ENCODE measurements at regions not wholly inside any gene's neighbourhood (a gene's known extent, or its start where the extent isn't known, plus 50 kb on each side); places are given as distances from the start of the nearest gene placed in this dataset.

DNA sequence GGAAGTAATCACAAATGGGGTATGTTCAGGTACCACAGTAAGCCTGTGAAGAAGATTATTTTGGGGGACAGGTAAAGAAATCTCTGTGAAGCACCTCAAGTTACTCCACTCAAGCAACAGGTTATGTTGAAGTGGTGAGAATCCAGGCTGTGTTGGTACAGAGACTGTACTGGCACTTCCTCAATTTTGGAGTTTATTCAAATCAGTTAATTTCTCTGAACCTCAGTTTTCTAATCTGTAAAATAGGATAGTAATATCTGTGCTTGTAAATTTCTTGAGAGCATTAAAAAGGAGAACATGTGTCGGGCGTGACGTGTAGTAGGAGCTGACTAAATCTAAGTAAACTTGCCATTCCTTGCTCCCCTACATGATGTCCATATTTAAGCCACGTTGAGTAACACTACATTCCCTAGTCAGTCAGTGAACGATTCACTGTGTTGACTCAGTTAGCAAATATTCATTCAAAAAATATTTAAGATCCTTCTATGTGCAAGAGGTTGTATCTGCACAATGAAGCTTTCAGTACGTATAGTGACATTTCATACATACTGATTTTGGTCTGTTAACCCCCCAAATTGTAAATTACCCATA is 504.2 kb downstream of the ZEB2 start:
- Mint-ChIP-seq H3K9me3 (ENCODE audit: insufficient read depth) (no peaks in the 10 kb centered on the region), H3K4me3 (no peak overlapping the region), H3K27me3 (no peaks in the 10 kb centered on the region), H3K27ac (no peak overlapping the region), H3K4me1 (peaks cover 12% of the 10 kb centered on the region)
- Histone ChIP-seq H3K4me3 (ENCODE audit: control extremely low read depth in 1 of 5, extremely low read depth in 1 of 5, insufficient read depth in 1 of 5, low read depth in 2 of 5, low read length in 4 of 5) (no peak overlapping the region), H3K36me3 (replicated peaks in 1 of 2; ENCODE audit: control extremely low read depth in 1 of 2, control insufficient read depth in 1 of 2, extremely low read depth in 1 of 2, insufficient read depth in 2 of 2, low read length in 1 of 2) (no peaks in the 10 kb centered on the region), H2AFZ (ENCODE audit: insufficient read depth, low read depth, low read length, poor library complexity, severe bottlenecking) (no peak overlapping the region), H3K79me2 (ENCODE audit: control insufficient read depth, insufficient read depth, low read length) (no peaks in the 10 kb centered on the region), H3K9ac (ENCODE audit: low read length) (no peak overlapping the region), H3K9me3 (ENCODE audit: control extremely low read depth in 1 of 3, control insufficient read depth in 2 of 3, insufficient read depth in 1 of 3, low read length in 2 of 3) (no peaks in the 10 kb centered on the region), H4K20me1 (ENCODE audit: control insufficient read depth, insufficient read depth, low read length, poor library complexity, severe bottlenecking) (no peaks in the 10 kb centered on the region), H3K4me1 (ENCODE audit: control insufficient read depth in 2 of 2, insufficient read depth in 2 of 2, low read length in 2 of 2) (no peaks in the 10 kb centered on the region), H3K27me3 (replicated peaks in 1 of 4; ENCODE audit: control extremely low read depth in 1 of 4, control insufficient read depth in 3 of 4, insufficient read depth in 4 of 4, low read length in 3 of 4) (no peaks in the 10 kb centered on the region), H3K4me2 (replicated peaks; ENCODE audit: low read depth, low read length, poor library complexity, severe bottlenecking) (no peak overlapping the region), H3K27ac (ENCODE audit: low read length in 2 of 2) (no peak overlapping the region)
- ATAC-seq (ENCODE audit: low read depth) (no peak), DNase-seq (no peak)
- ChIA-PET CTCF (no interaction called here), POLR2A (no interaction called here)
- WGBS (ENCODE audit: insufficient coverage) = 84% methylated on average over 3 of the region's 6 CpGs
- intact Hi-C loops (cut with micrococcal nuclease) = no loop called here
- TF ChIP-seq EZH2 (IDR thresholded peaks at IDR 0.05; ENCODE audit: borderline replicate concordance, insufficient read depth, low read depth, low read length, poor library complexity, severe bottlenecking) = no peak
- TF ChIP-seq, protein P1, sequence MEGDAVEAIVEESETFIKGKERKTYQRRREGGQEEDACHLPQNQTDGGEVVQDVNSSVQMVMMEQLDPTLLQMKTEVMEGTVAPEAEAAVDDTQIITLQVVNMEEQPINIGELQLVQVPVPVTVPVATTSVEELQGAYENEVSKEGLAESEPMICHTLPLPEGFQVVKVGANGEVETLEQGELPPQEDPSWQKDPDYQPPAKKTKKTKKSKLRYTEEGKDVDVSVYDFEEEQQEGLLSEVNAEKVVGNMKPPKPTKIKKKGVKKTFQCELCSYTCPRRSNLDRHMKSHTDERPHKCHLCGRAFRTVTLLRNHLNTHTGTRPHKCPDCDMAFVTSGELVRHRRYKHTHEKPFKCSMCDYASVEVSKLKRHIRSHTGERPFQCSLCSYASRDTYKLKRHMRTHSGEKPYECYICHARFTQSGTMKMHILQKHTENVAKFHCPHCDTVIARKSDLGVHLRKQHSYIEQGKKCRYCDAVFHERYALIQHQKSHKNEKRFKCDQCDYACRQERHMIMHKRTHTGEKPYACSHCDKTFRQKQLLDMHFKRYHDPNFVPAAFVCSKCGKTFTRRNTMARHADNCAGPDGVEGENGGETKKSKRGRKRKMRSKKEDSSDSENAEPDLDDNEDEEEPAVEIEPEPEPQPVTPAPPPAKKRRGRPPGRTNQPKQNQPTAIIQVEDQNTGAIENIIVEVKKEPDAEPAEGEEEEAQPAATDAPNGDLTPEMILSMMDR (IDR thresholded peaks at IDR 0.05) = no peak

DNA sequence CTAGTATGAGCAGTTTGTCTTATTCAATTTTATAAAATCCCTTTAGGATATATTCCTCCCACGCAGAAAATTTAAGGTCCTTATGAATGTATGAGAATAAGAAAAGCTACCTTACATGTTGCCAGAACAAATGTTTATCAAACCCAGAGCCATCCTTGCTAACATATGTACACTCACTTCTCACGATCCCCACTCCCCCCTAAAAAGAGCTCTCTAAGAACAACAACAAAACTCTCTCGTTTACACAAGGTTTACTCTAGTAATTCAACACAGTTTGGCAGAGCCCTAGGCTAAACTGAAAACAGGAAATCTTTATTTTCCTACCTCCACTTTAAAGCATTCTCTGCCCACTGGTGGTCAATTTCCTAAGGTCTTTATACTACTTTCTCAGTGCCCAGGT is 504.9 kb downstream of the ZEB2 start:
- no peaks in the 10 kb centered on the region for H3K9me3 ChIP-seq (ENCODE audit: control extremely low read depth in 1 of 3, control insufficient read depth in 2 of 3, insufficient read depth in 1 of 3, low read length in 2 of 3)
- H3K27ac Mint-ChIP-seq = no peak overlapping the region
- H3K79me2 ChIP-seq (ENCODE audit: control insufficient read depth, insufficient read depth, low read length) = no peaks in the 10 kb centered on the region
- H2AFZ ChIP-seq (ENCODE audit: insufficient read depth, low read depth, low read length, poor library complexity, severe bottlenecking) = no peak overlapping the region
- no peaks in the 10 kb centered on the region for H3K4me1 ChIP-seq (ENCODE audit: control insufficient read depth in 2 of 2, insufficient read depth in 2 of 2, low read length in 2 of 2)
- H3K4me3 Mint-ChIP-seq = no peak overlapping the region
- H3K27me3 ChIP-seq (replicated peaks in 1 of 4; ENCODE audit: control extremely low read depth in 1 of 4, control insufficient read depth in 3 of 4, insufficient read depth in 4 of 4, low read length in 3 of 4) = no peaks in the 10 kb centered on the region
- H3K27me3 Mint-ChIP-seq = no peaks in the 10 kb centered on the region
- no peak for ATAC-seq (ENCODE audit: low read depth)
- intact Hi-C loops (cut with micrococcal nuclease) = no loop called here
- no peaks in the 10 kb centered on the region for H3K9me3 Mint-ChIP-seq (ENCODE audit: insufficient read depth)
- H3K4me3 ChIP-seq (ENCODE audit: control extremely low read depth in 1 of 5, extremely low read depth in 1 of 5, insufficient read depth in 1 of 5, low read depth in 2 of 5, low read length in 4 of 5) = no peak overlapping the region
- ChIA-PET CTCF (no interaction called here), POLR2A (no interaction called here)
- no peak for DNase-seq
- no peaks in the 10 kb centered on the region for H3K36me3 ChIP-seq (replicated peaks in 1 of 2; ENCODE audit: control extremely low read depth in 1 of 2, control insufficient read depth in 1 of 2, extremely low read depth in 1 of 2, insufficient read depth in 2 of 2, low read length in 1 of 2)
- H3K4me2 ChIP-seq (replicated peaks; ENCODE audit: low read depth, low read length, poor library complexity, severe bottlenecking) = no peak overlapping the region
- H3K4me1 Mint-ChIP-seq = peaks cover 12% of the 10 kb centered on the region
- 91% methylated on average over 2 of the region's 3 CpGs for WGBS (ENCODE audit: insufficient coverage)
- H3K9ac ChIP-seq (ENCODE audit: low read length) = no peak overlapping the region
- no peaks in the 10 kb centered on the region for H4K20me1 ChIP-seq (ENCODE audit: control insufficient read depth, insufficient read depth, low read length, poor library complexity, severe bottlenecking)
- no peak for TF ChIP-seq EZH2 (IDR thresholded peaks at IDR 0.05; ENCODE audit: borderline replicate concordance, insufficient read depth, low read depth, low read length, poor library complexity, severe bottlenecking)
- TF ChIP-seq, protein P1 (IDR thresholded peaks at IDR 0.05) = no peak
- H3K27ac ChIP-seq (ENCODE audit: low read length in 2 of 2) = no peak overlapping the region
